ENCODE measurements at regions not wholly inside any gene's neighbourhood (a gene's known extent, or its start where the extent isn't known, plus 50 kb on each side); places are given as distances from the start of the nearest gene placed in this dataset.

DNA sequence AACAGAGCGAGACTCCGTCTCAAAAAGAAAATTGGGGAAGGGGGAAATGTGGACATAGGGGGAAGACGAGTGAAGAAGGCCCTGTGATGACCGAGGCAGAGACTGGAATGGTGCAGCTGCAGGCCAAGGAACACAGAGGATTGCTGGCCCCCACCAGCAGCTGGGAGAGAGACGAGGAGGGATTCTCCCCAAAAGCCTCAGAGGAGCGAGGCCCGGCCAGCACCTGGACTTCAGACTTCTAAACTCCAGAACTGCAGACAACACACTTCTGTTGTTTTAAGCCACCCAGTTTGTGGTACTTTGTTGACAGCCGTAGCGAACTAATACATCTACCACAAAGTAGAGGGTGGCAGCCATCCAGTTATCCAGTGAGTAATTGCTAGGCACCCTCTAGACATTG lies 124.6 kb downstream of the ATPSCKMT start (continued):
- TF ChIP-seq CHD7 (IDR thresholded peaks at IDR 0.05; ENCODE audit: insufficient replicate concordance, low read length), result no peak
- TF ChIP-seq RFX5 (IDR thresholded peaks at IDR 0.05; ENCODE audit: borderline replicate concordance, low read depth, low read length), result no peak
- no peak for TF ChIP-seq ZNF274 (IDR thresholded peaks at IDR 0.05; ENCODE audit: borderline replicate concordance, extremely low read depth, low read length)
- TF ChIP-seq FOSL1 (IDR thresholded peaks at IDR 0.05; ENCODE audit: insufficient read depth, low read depth, low read length), result no peak
- TF ChIP-seq GABPA (IDR thresholded peaks at IDR 0.05; ENCODE audit: borderline replicate concordance, insufficient read depth, low read length), result no peak
- TF ChIP-seq SRF (IDR thresholded peaks at IDR 0.05; ENCODE audit: low read depth, low read length), result no peak
- no peak for TF ChIP-seq POLR2AphosphoS5 (IDR thresholded peaks at IDR 0.05; ENCODE audit: low read depth, low read length)
- TF ChIP-seq EGR1 (IDR thresholded peaks at IDR 0.05; ENCODE audit: borderline replicate concordance, low read depth, low read length), result no peak
- no peak for TF ChIP-seq TAF1 (IDR thresholded peaks at IDR 0.05; ENCODE audit: low read depth, low read length)
- TF ChIP-seq POLR2A (IDR thresholded peaks at IDR 0.05; ENCODE audit: control extremely low read depth in 1 of 2, low read depth in 2 of 2, low read length in 2 of 2), result no peak
